Fibroblast of mammary gland (primary cell): ENCODE measurements at regions not wholly inside any gene's neighbourhood (a gene's known extent, or its start where the extent isn't known, plus 50 kb on each side); places are given as distances from the start of the nearest gene placed in this dataset.

Experiments used
- DNase-seq: peaks from one replicate; pipeline ENCODE4 v3.0.0-alpha.2; 2010; ENCODE audit warnings: low read depth
- H3K4me3 ChIP-seq: 2 replicates; pipeline ENCODE4 v1.5.1; 2011; ENCODE audit warnings: low read depth, mild to moderate bottlenecking, low read length, moderate library complexity; ENCODE audit not compliant: control insufficient read depth
- CTCF ChIP-seq: conservative IDR thresholded peaks from 2 replicates; pipeline ENCODE4 v1.5.1; 2011; ENCODE audit warnings: low read depth, low read length, inconsistent platforms; ENCODE audit not compliant: control insufficient read depth, insufficient read depth

- TF ChIP-seq CTCF: no peak
- peak; percentile 26 for DNase-seq
These were observed 68.4 kb upstream of the ADGRL4 start for GRCh38 chr1:79074975-79075374.

GRCh38 chr1:79069828-79070227, 63.3 kb upstream of the ADGRL4 start:
- no peak for DNase-seq
- TF ChIP-seq CTCF: peak; percentile 8
- H3K4me3 ChIP-seq: no peak overlapping the region

More at GRCh38 chr1:79074975-79075374, 68.4 kb upstream of the ADGRL4 start:
- H3K4me3 ChIP-seq: no peak overlapping the region

GRCh38 chr1:79059341-79059740, 52.8 kb upstream of the ADGRL4 start:
- TF ChIP-seq CTCF: no peak
- H3K4me3 ChIP-seq: no peak overlapping the region
- DNase-seq: peak; percentile 43
